PFSK-1 (cell line): ENCODE measurements at regions not wholly inside any gene's neighbourhood (a gene's known extent, or its start where the extent isn't known, plus 50 kb on each side); places are given as distances from the start of the nearest gene placed in this dataset.

Experiments
- FOXP2 ChIP-seq: optimal IDR thresholded peaks from 2 replicates; pipeline ENCODE3; 2011; ENCODE audit warnings: borderline replicate concordance, control low read depth, inconsistent platforms; ENCODE audit not compliant: insufficient read depth; ENCODE audit errors: extremely low read length, extremely low read depth
- POLR2AphosphoS5 ChIP-seq: IDR thresholded peaks from 2 replicates; pipeline ENCODE4 v1.6.1; 2012; ENCODE audit warnings: low read depth, mild to moderate bottlenecking, control low read depth, low read length, moderate library complexity
- REST ChIP-seq, 2 experiments: IDR thresholded peaks; 2 replicates each; pipeline versions ENCODE4 v1.6.1 to v1.8.0; 2011 to 2012; ENCODE audit warnings: low read depth in 2 of 2, low read length in 2 of 2, control low read depth in 1 of 2, inconsistent platforms in 1 of 2, mild to moderate bottlenecking in 1 of 2, moderate library complexity in 1 of 2; ENCODE audit not compliant: insufficient read depth in 1 of 2
- SIN3A ChIP-seq: IDR thresholded peaks from 2 replicates; pipeline ENCODE4 v1.6.1; 2012; ENCODE audit warnings: mild to moderate bottlenecking, low read length, moderate library complexity, borderline replicate concordance; ENCODE audit not compliant: insufficient read depth
- TAF1 ChIP-seq: IDR thresholded peaks from 2 replicates; pipeline ENCODE4 v1.6.1; 2012; ENCODE audit warnings: low read length, control low read depth, borderline replicate concordance; ENCODE audit not compliant: insufficient read depth

GRCh38 chr12:127445581-127446139, 821.3 kb upstream of the TMEM132C start:
- TF ChIP-seq POLR2AphosphoS5 (no peak), REST (IDR thresholded peaks at IDR 0.05; ENCODE audit: insufficient read depth in 1 of 2, low read depth in 2 of 2, low read length in 2 of 2) (no peak), FOXP2 (no peak), TAF1 (no peak), SIN3A (no peak)

- TF ChIP-seq REST (IDR thresholded peaks at IDR 0.05; ENCODE audit: insufficient read depth in 1 of 2, low read depth in 2 of 2, low read length in 2 of 2) (no peak), POLR2AphosphoS5 (no peak), FOXP2 (no peak), SIN3A (no peak), TAF1 (no peak)
These were observed 818.1 kb upstream of the TMEM132C start for GRCh38 chr12:127448906-127449305.

- TF ChIP-seq REST (IDR thresholded peaks at IDR 0.05; ENCODE audit: insufficient read depth in 1 of 2, low read depth in 2 of 2, low read length in 2 of 2) (no peak), FOXP2 (no peak), POLR2AphosphoS5 (no peak)
These were observed 816.1 kb upstream of the TMEM132C start for GRCh38 chr12:127450826-127451225.

GRCh38 chr12:127455347-127456265, 811.4 kb upstream of the TMEM132C start:
- no peak for TF ChIP-seq TAF1
- TF ChIP-seq FOXP2 = no peak
- no peak for TF ChIP-seq REST (IDR thresholded peaks at IDR 0.05; ENCODE audit: insufficient read depth in 1 of 2, low read depth in 2 of 2, low read length in 2 of 2)

DNA sequence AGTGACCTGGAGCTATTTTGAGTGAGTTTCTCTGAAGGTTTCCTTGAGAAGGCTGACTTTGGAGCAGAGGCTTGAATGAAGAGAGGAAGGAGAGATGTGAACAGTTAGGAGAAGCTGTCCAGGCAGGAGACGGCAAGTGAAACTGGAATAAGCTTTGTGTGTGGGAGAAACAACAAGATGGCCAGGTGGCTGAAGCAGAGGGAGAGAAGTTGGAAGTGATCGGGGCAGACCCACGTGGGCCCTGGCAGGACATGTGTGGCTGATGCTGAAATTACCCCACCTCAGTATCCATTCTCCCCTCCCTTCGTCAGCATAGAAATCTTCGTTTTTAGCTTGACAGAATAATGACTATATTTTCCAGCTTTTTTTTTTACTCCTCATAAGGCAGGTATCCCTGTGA, 809.2 kb upstream of the TMEM132C start:
- no peak for TF ChIP-seq SIN3A
- TF ChIP-seq TAF1 = no peak
- TF ChIP-seq POLR2AphosphoS5 = no peak
- no peak for TF ChIP-seq REST (IDR thresholded peaks at IDR 0.05; ENCODE audit: insufficient read depth in 1 of 2, low read depth in 2 of 2, low read length in 2 of 2)
- no peak for TF ChIP-seq FOXP2
